ELR (cell line): ENCODE measurements at regions not wholly inside any gene's neighbourhood (a gene's known extent, or its start where the extent isn't known, plus 50 kb on each side); places are given as distances from the start of the nearest gene placed in this dataset.
"Not testable (repeated sequence)": the region's sequence is repeated elsewhere in the genome, so short reads cannot be mapped to it uniquely, and the experiment has no call there.

ENCODE experiments used
- DNase-seq: peaks from one replicate; pipeline ENCODE4 v3.0.0-alpha.2; 2015; ENCODE audit warnings: low read depth

GRCh38 chr14:39576736-39577135 is 144.5 kb upstream of the FBXO33 start:
- no peak for DNase-seq

GRCh38 chr14:39576258-39576657 is 144.0 kb upstream of the FBXO33 start:
- DNase-seq: no peak

- DNase-seq: no peak
Observed at GRCh38 chr14:39568809-39569538, 136.7 kb upstream of the FBXO33 start.

GRCh38 chr14:39566795-39567194 is 134.6 kb upstream of the FBXO33 start:
- no peak for DNase-seq

- no peak for DNase-seq
Observed at GRCh38 chr14:39563361-39563760, 131.1 kb upstream of the FBXO33 start.

GRCh38 chr14:39562175-39562574 is 129.9 kb upstream of the FBXO33 start:
- no peak for DNase-seq

GRCh38 chr14:39558525-39558924 is 126.3 kb upstream of the FBXO33 start:
- no peak for DNase-seq

- DNase-seq: no peak
Observed at GRCh38 chr14:39555749-39556148, 123.5 kb upstream of the FBXO33 start.

DNA sequence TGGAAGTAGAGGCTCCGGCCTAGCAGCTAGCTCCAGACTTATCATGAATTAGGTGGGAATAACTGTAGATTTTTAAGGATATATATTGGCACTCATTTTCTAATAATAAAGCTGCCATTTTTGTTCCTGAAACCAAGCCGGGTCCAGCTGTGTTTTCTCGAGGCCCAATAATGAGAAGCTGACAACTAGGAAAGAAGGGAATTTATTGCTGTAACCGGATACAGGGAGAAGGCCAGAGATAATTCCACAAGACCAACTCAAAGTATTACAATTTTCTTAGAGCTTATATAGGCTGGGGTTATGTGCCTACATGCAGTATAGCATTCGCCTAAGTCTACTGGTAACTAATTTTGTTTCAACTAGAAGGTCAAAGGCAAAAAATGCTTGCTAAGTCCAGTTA is 122.3 kb upstream of the FBXO33 start:
- no peak for DNase-seq

- no peak for DNase-seq
Observed at GRCh38 chr14:39548358-39548757, 116.1 kb upstream of the FBXO33 start.

- DNase-seq: no peak
Observed at GRCh38 chr14:39547845-39548244, 115.6 kb upstream of the FBXO33 start.

DNA sequence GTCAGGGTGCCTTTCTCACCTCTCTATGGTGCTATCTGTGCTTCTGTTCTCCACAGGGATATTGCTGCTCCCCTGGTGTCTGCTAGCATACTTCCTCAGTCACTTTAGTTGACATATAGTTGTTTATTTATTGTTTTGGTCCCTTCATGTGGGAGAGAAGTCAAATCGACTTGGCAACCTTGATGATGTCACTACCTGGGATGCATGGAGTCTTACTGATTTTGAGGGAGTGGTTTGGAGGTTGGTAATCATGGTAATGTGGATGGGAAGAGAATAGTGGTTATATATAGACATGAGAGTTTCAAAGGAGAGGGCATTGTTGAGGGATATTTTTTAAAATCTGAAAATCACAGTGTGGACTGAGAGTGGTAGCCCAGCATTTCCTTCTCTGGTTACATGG is 73.6 kb upstream of the FBXO33 start:
- no peak for DNase-seq

- DNase-seq: no peak
Observed at GRCh38 chr14:39500253-39500652, 68.0 kb upstream of the FBXO33 start.

GRCh38 chr14:39499514-39499913 is 67.3 kb upstream of the FBXO33 start:
- no peak for DNase-seq

DNA sequence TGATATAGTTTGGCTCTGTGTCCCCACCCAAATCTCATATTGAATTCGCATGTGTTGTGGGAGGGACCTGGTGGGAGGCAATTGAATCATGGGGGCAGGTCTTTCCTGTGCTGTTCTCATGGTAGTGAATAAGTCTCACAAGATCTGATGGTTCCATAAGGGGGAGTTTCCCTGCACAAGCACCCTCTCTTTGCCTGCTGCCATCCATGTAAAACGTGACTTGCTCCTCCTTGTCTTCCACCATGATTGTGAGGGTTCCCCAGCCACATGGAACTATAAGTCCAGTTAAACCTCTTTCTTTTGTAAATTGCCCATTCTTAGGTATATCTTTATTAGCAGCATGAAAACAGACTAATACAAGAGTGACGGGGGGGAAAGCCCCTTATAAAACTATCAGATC is 65.4 kb upstream of the FBXO33 start:
- DNase-seq: not testable (repeated sequence)

- peak; percentile 87 for DNase-seq
Observed at GRCh38 chr14:39492267-39492666, 60.0 kb upstream of the FBXO33 start.

GRCh38 chr14:39491134-39491571 is 58.9 kb upstream of the FBXO33 start:
- peak; percentile 62 for DNase-seq

- DNase-seq: no peak
Observed at GRCh38 chr14:39488600-39488999, 56.4 kb upstream of the FBXO33 start.

DNA sequence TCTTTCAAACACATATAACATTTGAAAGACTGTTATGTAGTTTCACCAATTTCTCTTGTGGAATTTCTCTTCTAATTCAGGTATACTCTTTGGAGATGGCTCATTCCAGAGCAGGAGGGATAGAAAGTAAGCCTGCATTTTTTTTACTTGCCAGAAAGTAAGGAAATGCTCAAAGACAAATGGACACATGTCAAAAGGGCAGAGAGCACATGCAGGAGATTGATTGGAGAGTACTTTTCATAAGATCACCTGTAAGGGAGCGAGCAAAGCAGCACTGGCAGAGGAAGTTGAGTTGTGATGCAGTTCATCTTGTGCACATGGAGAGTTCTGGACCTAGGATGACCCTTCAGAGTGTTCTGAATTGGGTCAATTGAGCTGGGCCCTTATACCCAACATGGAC is 51.4 kb upstream of the FBXO33 start:
- no peak for DNase-seq
